ENCODE measurements at regions not wholly inside any gene's neighbourhood (a gene's known extent, or its start where the extent isn't known, plus 50 kb on each side); places are given as distances from the start of the nearest gene placed in this dataset.

GRCh38 chr6:82608781-82609180 is 245.2 kb downstream of the TPBG start:
- WGBS (ENCODE audit: low lambda C conversion rate), result 84% methylated on average over 4 of the region's 4 CpGs
- Histone ChIP-seq H3K79me2 (ENCODE audit: insufficient read depth) (no peaks in the 10 kb centered on the region), H3K9ac (no peak overlapping the region), H3F3A (replicated peaks; ENCODE audit: insufficient read depth) (no peaks in the 10 kb centered on the region), H3K4me1 (ENCODE audit: control insufficient read depth in 1 of 2, insufficient read depth in 2 of 2, low read depth in 1 of 2, low read length in 1 of 2) (no peaks in the 10 kb centered on the region), H3K27ac (ENCODE audit: low read depth in 2 of 2, low read length in 1 of 2) (no peak overlapping the region), H3K9me2 (no peaks in the 10 kb centered on the region), H3K4me2 (no peak overlapping the region), H3K9me3 (no peaks in the 10 kb centered on the region), H2AFZ (ENCODE audit: low read depth) (no peak overlapping the region), H3K4me3 (ENCODE audit: low read depth in 2 of 2, low read length in 1 of 2) (no peak overlapping the region), H3K36me3 (replicated peaks in 1 of 2; ENCODE audit: control insufficient read depth in 1 of 2, insufficient read depth in 2 of 2, low read length in 1 of 2) (no peaks in the 10 kb centered on the region), H4K20me1 (ENCODE audit: insufficient read depth) (no peaks in the 10 kb centered on the region), H3K27me3 (ENCODE audit: insufficient read depth) (no peaks in the 10 kb centered on the region)
- no peak for DNase-seq
- TF ChIP-seq RFX5 (IDR thresholded peaks at IDR 0.05; ENCODE audit: low read length) (no peak), MEF2A (IDR thresholded peaks at IDR 0.05; ENCODE audit: borderline replicate concordance, low read depth) (no peak), PBX3 (IDR thresholded peaks at IDR 0.05) (no peak), EP300 (IDR thresholded peaks at IDR 0.05; ENCODE audit: borderline replicate concordance in 1 of 2, low read depth in 1 of 2, low read length in 1 of 2) (no peak)
- POLR2A ChIA-PET, result no interaction called here
- CTCF ChIA-PET, result interaction anchor here (1.2 kb wide), 1 partner anchor 337 kb away, joined by 4 read pairs; no protein-coding TSS in a partner anchor

DNA sequence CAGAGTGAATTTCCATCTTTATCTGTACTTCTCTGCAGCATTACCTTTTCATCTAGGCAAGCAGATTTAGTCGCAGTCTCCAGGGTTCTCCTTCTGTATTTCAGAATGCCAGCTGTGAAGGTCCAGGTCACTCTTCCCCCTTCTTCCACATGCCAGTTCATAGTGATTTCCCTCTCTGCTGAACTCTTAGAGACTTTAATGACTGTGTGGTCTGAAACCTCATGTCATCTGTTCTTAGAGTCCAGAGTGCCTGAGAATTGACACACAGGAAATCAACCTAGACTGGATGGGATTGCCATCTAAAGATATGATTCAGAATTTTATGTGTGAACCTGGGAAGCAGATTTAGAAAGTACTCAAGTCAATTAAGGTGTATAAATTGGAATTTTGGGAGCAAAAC is 248.1 kb downstream of the TPBG start:
- POLR2A ChIA-PET, result no interaction called here
- Histone ChIP-seq H3K27ac (ENCODE audit: low read depth in 2 of 2, low read length in 1 of 2) (no peak overlapping the region), H3K79me2 (ENCODE audit: insufficient read depth) (no peaks in the 10 kb centered on the region), H3F3A (replicated peaks; ENCODE audit: insufficient read depth) (no peaks in the 10 kb centered on the region), H3K9me3 (no peaks in the 10 kb centered on the region), H3K9me2 (no peaks in the 10 kb centered on the region), H3K9ac (no peak overlapping the region), H3K36me3 (replicated peaks in 1 of 2; ENCODE audit: control insufficient read depth in 1 of 2, insufficient read depth in 2 of 2, low read length in 1 of 2) (no peaks in the 10 kb centered on the region), H3K4me3 (ENCODE audit: low read depth in 2 of 2, low read length in 1 of 2) (no peak overlapping the region), H2AFZ (ENCODE audit: low read depth) (no peak overlapping the region), H3K27me3 (ENCODE audit: insufficient read depth) (no peaks in the 10 kb centered on the region), H3K4me1 (ENCODE audit: control insufficient read depth in 1 of 2, insufficient read depth in 2 of 2, low read depth in 1 of 2, low read length in 1 of 2) (peaks cover 0 to 13% of the 10 kb centered on the region in 2 experiments; a peak in 1 of 4 replicates), H4K20me1 (ENCODE audit: insufficient read depth) (no peaks in the 10 kb centered on the region), H3K4me2 (no peak overlapping the region)
- WGBS (ENCODE audit: low lambda C conversion rate), result 87% methylated on average over 1 of the region's 1 CpG
- TF ChIP-seq TEAD4 (IDR thresholded peaks at IDR 0.05; ENCODE audit: borderline replicate concordance, insufficient read depth) (no peak), FOXJ3 (CRISPR knock-in tag; IDR thresholded peaks at IDR 0.05) (no peak), GABPA (IDR thresholded peaks at IDR 0.05; ENCODE audit: low read depth) (no peak), RFX5 (IDR thresholded peaks at IDR 0.05; ENCODE audit: low read length) (no peak), RCOR1 (IDR thresholded peaks at IDR 0.05; ENCODE audit: low read length) (no peak), EZH2phosphoT487 (IDR thresholded peaks at IDR 0.05; ENCODE audit: borderline replicate concordance, low read depth) (no peak), FOXM1 (IDR thresholded peaks at IDR 0.05; ENCODE audit: low read depth) (no peak), PBX3 (IDR thresholded peaks at IDR 0.05) (no peak), NFIC (IDR thresholded peaks at IDR 0.05; ENCODE audit: borderline replicate concordance) (no peak), MEF2A (IDR thresholded peaks at IDR 0.05; ENCODE audit: borderline replicate concordance, low read depth) (no peak), POLR2AphosphoS5 (IDR thresholded peaks at IDR 0.05; ENCODE audit: low read depth, low read length) (no peak), RAD21 (IDR thresholded peaks at IDR 0.05; ENCODE audit: low read length) (no peak), IRF3 (IDR thresholded peaks at IDR 0.05; ENCODE audit: low read depth, low read length) (no peak), SIN3A (IDR thresholded peaks at IDR 0.05; ENCODE audit: borderline replicate concordance, low read depth, low read length) (no peak), TCF12 (IDR thresholded peaks at IDR 0.05) (no peak), GATA2 (CRISPR knock-in tag; IDR thresholded peaks at IDR 0.05) (no peak), EP300 (IDR thresholded peaks at IDR 0.05; ENCODE audit: borderline replicate concordance in 1 of 2, low read depth in 1 of 2, low read length in 1 of 2) (no peak), REST (IDR thresholded peaks at IDR 0.05; ENCODE audit: low read depth, low read length) (no peak)
- TF ChIP-seq, protein P1, sequence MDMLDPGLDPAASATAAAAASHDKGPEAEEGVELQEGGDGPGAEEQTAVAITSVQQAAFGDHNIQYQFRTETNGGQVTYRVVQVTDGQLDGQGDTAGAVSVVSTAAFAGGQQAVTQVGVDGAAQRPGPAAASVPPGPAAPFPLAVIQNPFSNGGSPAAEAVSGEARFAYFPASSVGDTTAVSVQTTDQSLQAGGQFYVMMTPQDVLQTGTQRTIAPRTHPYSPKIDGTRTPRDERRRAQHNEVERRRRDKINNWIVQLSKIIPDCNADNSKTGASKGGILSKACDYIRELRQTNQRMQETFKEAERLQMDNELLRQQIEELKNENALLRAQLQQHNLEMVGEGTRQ (IDR thresholded peaks at IDR 0.05; ENCODE audit: borderline replicate concordance, low read depth, low read length), result no peak
- DNase-seq, result no peak
- CTCF ChIA-PET, result no interaction called here

Measured in SK-N-SH (cell line).